ENCODE measurements at regions not wholly inside any gene's neighbourhood (a gene's known extent, or its start where the extent isn't known, plus 50 kb on each side); places are given as distances from the start of the nearest gene placed in this dataset.

DNA sequence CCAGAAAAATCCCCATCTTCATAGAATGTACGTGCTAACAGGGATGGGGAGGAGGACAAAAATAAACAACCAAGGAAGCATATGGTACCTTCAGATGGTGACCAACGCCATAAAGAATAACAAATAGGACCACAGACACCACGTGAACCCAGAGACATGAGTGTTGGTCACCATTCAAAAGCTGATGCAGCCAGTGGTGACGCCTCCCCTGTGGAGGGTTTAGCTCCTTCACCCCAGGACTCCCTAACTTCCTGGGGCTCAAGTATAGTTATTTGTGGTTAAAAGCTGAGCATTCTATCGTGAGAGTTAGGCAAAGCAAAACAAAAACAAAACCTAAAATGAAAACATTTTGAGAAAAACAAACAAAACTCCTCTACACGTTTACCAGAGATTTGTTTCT, 184.7 kb downstream of the SOX9 start (continued):
- TF ChIP-seq, protein P1, sequence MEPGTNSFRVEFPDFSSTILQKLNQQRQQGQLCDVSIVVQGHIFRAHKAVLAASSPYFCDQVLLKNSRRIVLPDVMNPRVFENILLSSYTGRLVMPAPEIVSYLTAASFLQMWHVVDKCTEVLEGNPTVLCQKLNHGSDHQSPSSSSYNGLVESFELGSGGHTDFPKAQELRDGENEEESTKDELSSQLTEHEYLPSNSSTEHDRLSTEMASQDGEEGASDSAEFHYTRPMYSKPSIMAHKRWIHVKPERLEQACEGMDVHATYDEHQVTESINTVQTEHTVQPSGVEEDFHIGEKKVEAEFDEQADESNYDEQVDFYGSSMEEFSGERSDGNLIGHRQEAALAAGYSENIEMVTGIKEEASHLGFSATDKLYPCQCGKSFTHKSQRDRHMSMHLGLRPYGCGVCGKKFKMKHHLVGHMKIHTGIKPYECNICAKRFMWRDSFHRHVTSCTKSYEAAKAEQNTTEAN (CRISPR knock-in tag; IDR thresholded peaks at IDR 0.05) = no peak
- TF ChIP-seq EMX1 (CRISPR knock-in tag; IDR thresholded peaks at IDR 0.05) (no peak), HMGA2 (CRISPR knock-in tag; IDR thresholded peaks at IDR 0.05) (no peak), KAT7 (CRISPR knock-in tag; IDR thresholded peaks at IDR 0.05; ENCODE audit: borderline replicate concordance) (no peak)
- TF ChIP-seq, protein P2, sequence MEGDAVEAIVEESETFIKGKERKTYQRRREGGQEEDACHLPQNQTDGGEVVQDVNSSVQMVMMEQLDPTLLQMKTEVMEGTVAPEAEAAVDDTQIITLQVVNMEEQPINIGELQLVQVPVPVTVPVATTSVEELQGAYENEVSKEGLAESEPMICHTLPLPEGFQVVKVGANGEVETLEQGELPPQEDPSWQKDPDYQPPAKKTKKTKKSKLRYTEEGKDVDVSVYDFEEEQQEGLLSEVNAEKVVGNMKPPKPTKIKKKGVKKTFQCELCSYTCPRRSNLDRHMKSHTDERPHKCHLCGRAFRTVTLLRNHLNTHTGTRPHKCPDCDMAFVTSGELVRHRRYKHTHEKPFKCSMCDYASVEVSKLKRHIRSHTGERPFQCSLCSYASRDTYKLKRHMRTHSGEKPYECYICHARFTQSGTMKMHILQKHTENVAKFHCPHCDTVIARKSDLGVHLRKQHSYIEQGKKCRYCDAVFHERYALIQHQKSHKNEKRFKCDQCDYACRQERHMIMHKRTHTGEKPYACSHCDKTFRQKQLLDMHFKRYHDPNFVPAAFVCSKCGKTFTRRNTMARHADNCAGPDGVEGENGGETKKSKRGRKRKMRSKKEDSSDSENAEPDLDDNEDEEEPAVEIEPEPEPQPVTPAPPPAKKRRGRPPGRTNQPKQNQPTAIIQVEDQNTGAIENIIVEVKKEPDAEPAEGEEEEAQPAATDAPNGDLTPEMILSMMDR (IDR thresholded peaks at IDR 0.05) = no peak

DNA sequence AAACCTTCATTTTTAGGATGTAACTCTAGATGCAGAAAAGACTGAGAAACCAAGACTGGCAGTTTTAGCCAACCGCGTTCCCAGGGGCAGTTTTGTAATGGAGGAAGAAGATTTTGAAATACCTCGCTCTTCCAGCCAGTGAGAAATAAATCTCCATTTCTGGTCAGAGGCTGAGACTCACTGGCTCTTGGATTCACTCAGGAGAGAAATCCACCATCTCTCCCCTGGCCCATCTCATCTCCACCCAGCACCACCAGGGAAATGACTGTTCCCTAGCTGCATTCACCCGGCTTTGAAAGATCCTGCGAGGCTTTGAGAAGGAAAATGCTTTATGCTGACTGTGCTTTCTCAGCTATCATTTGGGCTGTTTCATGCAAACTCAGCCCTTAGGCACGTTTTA, 185.2 kb downstream of the SOX9 start:
- DNase-seq (ENCODE audit: low spot score) (no peak), ATAC-seq (no peak)
- CTCF ChIA-PET = interaction anchor here (0.6 kb wide), 1 partner anchor 185 kb away, joined by 3 read pairs; the partner anchor contains the start of gene SOX9
- POLR2A ChIA-PET = no interaction called here
- TF ChIP-seq, protein P3, sequence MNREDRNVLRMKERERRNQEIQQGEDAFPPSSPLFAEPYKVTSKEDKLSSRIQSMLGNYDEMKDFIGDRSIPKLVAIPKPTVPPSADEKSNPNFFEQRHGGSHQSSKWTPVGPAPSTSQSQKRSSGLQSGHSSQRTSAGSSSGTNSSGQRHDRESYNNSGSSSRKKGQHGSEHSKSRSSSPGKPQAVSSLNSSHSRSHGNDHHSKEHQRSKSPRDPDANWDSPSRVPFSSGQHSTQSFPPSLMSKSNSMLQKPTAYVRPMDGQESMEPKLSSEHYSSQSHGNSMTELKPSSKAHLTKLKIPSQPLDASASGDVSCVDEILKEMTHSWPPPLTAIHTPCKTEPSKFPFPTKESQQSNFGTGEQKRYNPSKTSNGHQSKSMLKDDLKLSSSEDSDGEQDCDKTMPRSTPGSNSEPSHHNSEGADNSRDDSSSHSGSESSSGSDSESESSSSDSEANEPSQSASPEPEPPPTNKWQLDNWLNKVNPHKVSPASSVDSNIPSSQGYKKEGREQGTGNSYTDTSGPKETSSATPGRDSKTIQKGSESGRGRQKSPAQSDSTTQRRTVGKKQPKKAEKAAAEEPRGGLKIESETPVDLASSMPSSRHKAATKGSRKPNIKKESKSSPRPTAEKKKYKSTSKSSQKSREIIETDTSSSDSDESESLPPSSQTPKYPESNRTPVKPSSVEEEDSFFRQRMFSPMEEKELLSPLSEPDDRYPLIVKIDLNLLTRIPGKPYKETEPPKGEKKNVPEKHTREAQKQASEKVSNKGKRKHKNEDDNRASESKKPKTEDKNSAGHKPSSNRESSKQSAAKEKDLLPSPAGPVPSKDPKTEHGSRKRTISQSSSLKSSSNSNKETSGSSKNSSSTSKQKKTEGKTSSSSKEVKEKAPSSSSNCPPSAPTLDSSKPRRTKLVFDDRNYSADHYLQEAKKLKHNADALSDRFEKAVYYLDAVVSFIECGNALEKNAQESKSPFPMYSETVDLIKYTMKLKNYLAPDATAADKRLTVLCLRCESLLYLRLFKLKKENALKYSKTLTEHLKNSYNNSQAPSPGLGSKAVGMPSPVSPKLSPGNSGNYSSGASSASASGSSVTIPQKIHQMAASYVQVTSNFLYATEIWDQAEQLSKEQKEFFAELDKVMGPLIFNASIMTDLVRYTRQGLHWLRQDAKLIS (CRISPR knock-in tag; IDR thresholded peaks at IDR 0.05; ENCODE audit: borderline replicate concordance) = no peak
- TF ChIP-seq FOXP1 (CRISPR knock-in tag; IDR thresholded peaks at IDR 0.05; ENCODE audit: borderline replicate concordance) (no peak), NR2C2 (CRISPR knock-in tag; IDR thresholded peaks at IDR 0.05) (no peak), ZNF416 (CRISPR knock-in tag; IDR thresholded peaks at IDR 0.05) (no peak), TCF7 (CRISPR knock-in tag; IDR thresholded peaks at IDR 0.05; ENCODE audit: low read depth) (no peak), JUN (CRISPR knock-in tag; IDR thresholded peaks at IDR 0.05) (no peak), NFE2L1 (CRISPR knock-in tag; IDR thresholded peaks at IDR 0.05) (no peak), ATF1 (CRISPR knock-in tag; IDR thresholded peaks at IDR 0.05) (no peak), TEAD1 (CRISPR knock-in tag; IDR thresholded peaks at IDR 0.05) (no peak), FOXJ3 (CRISPR knock-in tag; IDR thresholded peaks at IDR 0.05; ENCODE audit: borderline replicate concordance) (no peak), SOX15 (CRISPR knock-in tag; IDR thresholded peaks at IDR 0.05) (no peak), ETV6 (CRISPR knock-in tag; IDR thresholded peaks at IDR 0.05) (no peak), MXD4 (CRISPR knock-in tag; IDR thresholded peaks at IDR 0.05; ENCODE audit: borderline replicate concordance) (no peak), ZBTB21 (CRISPR knock-in tag; IDR thresholded peaks at IDR 0.05; ENCODE audit: borderline replicate concordance) (no peak)
- TF ChIP-seq, protein P4, sequence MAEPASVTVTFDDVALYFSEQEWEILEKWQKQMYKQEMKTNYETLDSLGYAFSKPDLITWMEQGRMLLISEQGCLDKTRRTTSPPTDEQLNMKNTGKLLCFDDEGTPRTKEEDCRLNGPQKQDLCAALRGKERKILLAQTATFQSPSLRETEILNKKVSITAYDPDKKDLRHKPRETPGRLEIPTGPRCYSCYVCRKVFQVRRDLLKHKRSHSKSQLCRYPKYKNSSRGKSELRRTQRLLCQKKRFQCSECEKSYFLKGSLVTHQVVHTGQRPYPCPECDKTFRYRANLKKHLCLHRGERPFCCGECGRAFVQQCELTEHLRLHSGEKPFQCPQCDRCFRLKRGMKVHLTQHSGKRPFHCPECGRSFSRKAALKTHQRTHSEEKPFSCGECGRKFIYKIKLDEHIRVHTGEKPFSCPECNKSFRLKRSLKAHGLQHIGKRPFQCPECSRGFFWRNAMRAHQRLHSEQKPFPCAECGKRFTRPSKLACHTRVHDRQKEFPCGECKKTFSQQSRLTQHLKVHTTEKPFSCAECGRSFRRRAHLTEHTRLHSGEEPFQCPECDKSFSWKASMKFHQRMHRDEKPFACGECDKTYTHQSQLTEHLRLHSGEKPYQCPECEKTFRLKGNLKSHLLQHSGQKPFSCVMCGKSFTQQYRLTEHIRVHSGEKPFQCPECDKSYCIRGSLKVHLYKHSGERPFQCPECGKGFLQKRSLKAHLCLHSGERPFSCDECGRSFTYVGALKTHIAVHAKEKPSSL (CRISPR knock-in tag; conservative IDR thresholded peaks at IDR 0.05) = no peak
- TF ChIP-seq, protein P5, sequence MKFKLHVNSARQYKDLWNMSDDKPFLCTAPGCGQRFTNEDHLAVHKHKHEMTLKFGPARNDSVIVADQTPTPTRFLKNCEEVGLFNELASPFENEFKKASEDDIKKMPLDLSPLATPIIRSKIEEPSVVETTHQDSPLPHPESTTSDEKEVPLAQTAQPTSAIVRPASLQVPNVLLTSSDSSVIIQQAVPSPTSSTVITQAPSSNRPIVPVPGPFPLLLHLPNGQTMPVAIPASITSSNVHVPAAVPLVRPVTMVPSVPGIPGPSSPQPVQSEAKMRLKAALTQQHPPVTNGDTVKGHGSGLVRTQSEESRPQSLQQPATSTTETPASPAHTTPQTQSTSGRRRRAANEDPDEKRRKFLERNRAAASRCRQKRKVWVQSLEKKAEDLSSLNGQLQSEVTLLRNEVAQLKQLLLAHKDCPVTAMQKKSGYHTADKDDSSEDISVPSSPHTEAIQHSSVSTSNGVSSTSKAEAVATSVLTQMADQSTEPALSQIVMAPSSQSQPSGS (CRISPR knock-in tag; IDR thresholded peaks at IDR 0.05; ENCODE audit: borderline replicate concordance, low read depth) = no peak
- TF ChIP-seq, protein P6, sequence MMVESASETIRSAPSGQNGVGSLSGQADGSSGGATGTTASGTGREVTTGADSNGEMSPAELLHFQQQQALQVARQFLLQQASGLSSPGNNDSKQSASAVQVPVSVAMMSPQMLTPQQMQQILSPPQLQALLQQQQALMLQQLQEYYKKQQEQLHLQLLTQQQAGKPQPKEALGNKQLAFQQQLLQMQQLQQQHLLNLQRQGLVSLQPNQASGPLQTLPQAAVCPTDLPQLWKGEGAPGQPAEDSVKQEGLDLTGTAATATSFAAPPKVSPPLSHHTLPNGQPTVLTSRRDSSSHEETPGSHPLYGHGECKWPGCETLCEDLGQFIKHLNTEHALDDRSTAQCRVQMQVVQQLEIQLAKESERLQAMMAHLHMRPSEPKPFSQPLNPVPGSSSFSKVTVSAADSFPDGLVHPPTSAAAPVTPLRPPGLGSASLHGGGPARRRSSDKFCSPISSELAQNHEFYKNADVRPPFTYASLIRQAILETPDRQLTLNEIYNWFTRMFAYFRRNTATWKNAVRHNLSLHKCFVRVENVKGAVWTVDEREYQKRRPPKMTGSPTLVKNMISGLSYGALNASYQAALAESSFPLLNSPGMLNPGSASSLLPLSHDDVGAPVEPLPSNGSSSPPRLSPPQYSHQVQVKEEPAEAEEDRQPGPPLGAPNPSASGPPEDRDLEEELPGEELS (CRISPR knock-in tag; IDR thresholded peaks at IDR 0.05) = no peak
- TF ChIP-seq, protein P7, sequence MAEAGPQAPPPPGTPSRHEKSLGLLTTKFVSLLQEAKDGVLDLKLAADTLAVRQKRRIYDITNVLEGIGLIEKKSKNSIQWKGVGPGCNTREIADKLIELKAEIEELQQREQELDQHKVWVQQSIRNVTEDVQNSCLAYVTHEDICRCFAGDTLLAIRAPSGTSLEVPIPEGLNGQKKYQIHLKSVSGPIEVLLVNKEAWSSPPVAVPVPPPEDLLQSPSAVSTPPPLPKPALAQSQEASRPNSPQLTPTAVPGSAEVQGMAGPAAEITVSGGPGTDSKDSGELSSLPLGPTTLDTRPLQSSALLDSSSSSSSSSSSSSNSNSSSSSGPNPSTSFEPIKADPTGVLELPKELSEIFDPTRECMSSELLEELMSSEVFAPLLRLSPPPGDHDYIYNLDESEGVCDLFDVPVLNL (CRISPR knock-in tag; IDR thresholded peaks at IDR 0.05; ENCODE audit: borderline replicate concordance, low read depth) = no peak
- Mint-ChIP-seq H3K4me3 (no peak overlapping the region), H3K27me3 (ENCODE audit: low read depth) (no peaks in the 10 kb centered on the region), H3K4me1 (no peaks in the 10 kb centered on the region), H3K27ac (no peak overlapping the region), H3K9me3 (no peaks in the 10 kb centered on the region), H3K36me3 (no peaks in the 10 kb centered on the region)

Data from WTC11 (cell line).